Left cardiac atrium (tissue), 4 donors: ENCODE measurements at regions not wholly inside any gene's neighbourhood (a gene's known extent, or its start where the extent isn't known, plus 50 kb on each side); places are given as distances from the start of the nearest gene placed in this dataset.

Experiments
- ATAC-seq, 2 donors: fragments of 200-7000 bp; cut with Tn5 transposase; one replicate each; pipeline ENCODE4 v1.9.1; 2020; ENCODE audit warnings: mild to moderate bottlenecking in 2 of 2, moderate library complexity in 2 of 2
- DNase-seq: peaks from one replicate; pipeline ENCODE4 v3.0.0-alpha.2; 2020
- intact Hi-C, 2 donors: fragments of 100-400 bp; cut with DNase I; formaldehyde crosslinking; loops; one replicate each; pipeline versions ENCODE4 v1.14.1 to v1.15.1; 2022 to 2023
- donor health status: DM: no; HTN: yes; CAD: no.
- donor health status: DM: no; HTN: yes; CAD: no; lungs with severe emphysema.
- donor health status: DM: yes; HTN: yes; CAD: no.
- donor health status: Dilated cardiomyopathy.

GRCh38 chr12:115338566-115339294, 654.8 kb upstream of the TBX3 start:
- intact Hi-C loops, result loop anchor here in 1 of 2 donors (10.0 kb wide), 1 partner anchor 654 kb away; the partner anchor contains the start of gene TBX3
- no peak for DNase-seq
- ATAC-seq, result no peak

- intact Hi-C loops, result loop anchor here in 1 of 2 donors (10.0 kb wide), 1 partner anchor 653 kb away; the partner anchor contains the start of gene TBX3
- DNase-seq (peak; percentile 60), ATAC-seq (peak; percentile 72 to 85)
Observed at GRCh38 chr12:115337693-115338543, 653.9 kb upstream of the TBX3 start.

- no peak for DNase-seq
- ATAC-seq, result no peak
- intact Hi-C loops, result loop anchor here in 1 of 2 donors (10.0 kb wide), 1 partner anchor 652 kb away; the partner anchor contains the start of gene TBX3
Observed at GRCh38 chr12:115336506-115336905, 652.5 kb upstream of the TBX3 start.

GRCh38 chr12:115335594-115335993, 651.6 kb upstream of the TBX3 start:
- DNase-seq, result peak; percentile 40
- intact Hi-C loops, result loop anchor here in 1 of 2 donors (10.0 kb wide), 1 partner anchor 651 kb away; the partner anchor contains the start of gene TBX3

GRCh38 chr12:115335048-115335447, 651.1 kb upstream of the TBX3 start:
- peak in 1 of 2 donors; percentile 78 for ATAC-seq
- intact Hi-C loops, result loop anchor here in 1 of 2 donors (10.0 kb wide), 1 partner anchor 650 kb away; the partner anchor contains the start of gene TBX3
- no peak for DNase-seq

More at GRCh38 chr12:115335594-115335993, 651.6 kb upstream of the TBX3 start:
- peak in 1 of 2 donors; percentile 64 for ATAC-seq

GRCh38 chr12:115332945-115333344, 649.0 kb upstream of the TBX3 start:
- intact Hi-C loops, result loop anchor here in 1 of 2 donors (10.0 kb wide), 1 partner anchor 648 kb away; the partner anchor contains the start of gene TBX3
- DNase-seq, result no peak
- ATAC-seq, result no peak

GRCh38 chr12:115325858-115326257, 641.9 kb upstream of the TBX3 start:
- intact Hi-C loops, result no loop called here
- DNase-seq (no peak), ATAC-seq (peak; percentile 44 to 48)

DNA sequence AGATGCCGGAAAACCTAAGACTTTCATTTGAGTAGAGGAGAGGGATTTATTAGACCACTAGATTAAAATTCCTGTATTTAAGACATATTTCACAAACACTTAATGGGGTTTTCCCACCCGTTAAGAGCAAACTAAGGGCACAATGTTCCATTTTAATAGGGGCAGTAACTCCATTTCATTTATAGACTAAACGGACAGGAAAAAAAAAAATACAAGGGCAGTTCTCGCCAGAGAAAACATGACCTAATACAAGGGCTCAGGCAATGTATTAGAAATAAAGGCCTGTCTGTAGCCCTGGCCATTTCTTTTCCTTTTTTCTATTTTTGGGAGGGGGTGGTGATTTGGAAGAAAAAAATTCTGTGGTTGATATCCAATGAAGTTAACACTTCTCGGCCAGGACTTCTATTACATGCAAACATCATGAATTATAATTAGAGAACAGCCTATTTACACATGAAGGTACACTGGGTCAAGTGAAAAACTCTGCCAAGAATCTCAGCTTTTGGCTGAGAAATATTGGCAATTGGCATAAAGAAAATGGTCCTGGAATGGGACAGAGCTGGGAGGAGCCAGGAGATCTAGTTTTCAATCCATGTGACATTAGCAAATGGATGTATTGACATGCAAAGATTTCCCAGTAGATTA, 641.1 kb upstream of the TBX3 start:
- no peak for DNase-seq
- intact Hi-C loops, result no loop called here
- peak; percentile 42 to 47 for ATAC-seq

- DNase-seq (no peak), ATAC-seq (no peak)
- intact Hi-C loops, result no loop called here
Observed at GRCh38 chr12:115323223-115323905, 639.4 kb upstream of the TBX3 start.

DNA sequence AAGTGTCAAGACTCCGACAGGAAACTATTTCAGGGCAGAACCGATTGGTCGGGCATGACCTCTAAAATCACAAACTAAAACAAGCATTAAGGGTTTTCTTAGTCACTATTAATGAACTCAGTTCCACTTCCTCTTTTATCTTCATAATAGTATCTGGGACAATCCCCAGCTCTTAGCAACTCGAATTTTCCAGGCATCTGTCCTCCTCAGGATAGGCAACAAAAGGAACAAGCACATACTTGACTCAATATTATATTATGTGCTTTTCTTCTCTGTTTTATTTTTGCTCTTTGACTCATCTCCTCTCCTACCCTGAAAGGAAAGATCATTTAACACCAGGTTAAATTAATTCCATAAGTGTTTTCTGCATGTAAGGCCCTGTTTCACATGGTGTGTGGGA, 638.3 kb upstream of the TBX3 start:
- ATAC-seq (no peak), DNase-seq (no peak)
- intact Hi-C loops, result no loop called here

- intact Hi-C loops, result no loop called here
- peak; percentile 57 for DNase-seq
- peak; percentile 59 to 79 for ATAC-seq
Observed at GRCh38 chr12:115320967-115321366, 637.0 kb upstream of the TBX3 start.

- intact Hi-C loops, result no loop called here
- peak in 1 of 2 donors; percentile 74 for ATAC-seq
- DNase-seq, result no peak
Observed at GRCh38 chr12:115320451-115320850, 636.5 kb upstream of the TBX3 start.

DNA sequence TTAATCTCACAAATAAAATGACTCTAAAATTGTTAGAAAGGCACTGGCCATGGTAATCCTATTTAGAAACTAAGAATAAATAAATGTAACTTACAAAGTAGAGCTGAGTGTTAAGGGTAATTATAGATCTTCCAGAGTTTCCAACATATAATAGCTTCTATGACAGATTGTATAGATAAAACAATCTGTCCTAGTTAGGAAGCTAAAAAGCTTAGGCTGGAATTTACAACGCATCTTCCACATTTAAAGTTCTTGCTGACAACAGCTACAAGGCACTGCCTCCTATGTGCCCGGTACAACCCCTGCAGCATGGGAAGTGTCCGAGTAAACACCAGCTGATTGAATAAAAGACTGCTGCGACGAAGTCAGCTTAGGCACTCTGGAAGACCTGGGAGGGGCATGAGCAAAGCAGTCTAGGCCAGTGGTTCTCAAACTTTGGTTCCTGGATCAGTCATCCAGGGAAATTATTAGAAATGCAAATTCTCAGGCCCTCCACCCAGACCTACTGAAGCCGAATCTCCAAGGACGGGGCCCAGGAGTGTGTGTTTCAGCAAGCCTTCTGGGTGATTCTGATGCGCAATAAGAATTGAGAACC, 635.6 kb upstream of the TBX3 start:
- intact Hi-C loops, result no loop called here
- ATAC-seq (no peak), DNase-seq (no peak)

DNA sequence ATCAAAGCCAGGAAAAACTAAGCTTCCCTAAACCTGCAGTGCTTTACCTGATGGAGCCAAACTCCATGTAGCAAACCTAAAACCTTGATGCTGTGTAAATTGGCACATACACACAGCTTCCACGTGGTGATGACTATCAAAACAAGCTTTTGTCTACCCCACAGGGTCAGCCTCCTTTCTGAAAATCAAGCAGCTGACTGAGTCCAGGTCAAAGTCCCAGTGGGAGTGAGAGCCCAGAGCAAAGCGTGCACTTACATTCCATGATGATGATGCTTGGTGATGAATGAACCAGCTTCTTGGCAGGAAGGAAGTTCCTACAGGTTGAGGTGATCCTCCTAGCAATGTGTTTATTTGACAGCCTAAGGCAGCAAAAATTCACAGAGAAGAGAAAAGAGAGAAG, 630.0 kb upstream of the TBX3 start:
- peak in 1 of 2 donors; percentile 88 for ATAC-seq
- intact Hi-C loops, result no loop called here
- DNase-seq, result no peak

- ATAC-seq (no peak), DNase-seq (no peak)
- intact Hi-C loops, result no loop called here
Observed at GRCh38 chr12:115312901-115313300, 628.9 kb upstream of the TBX3 start.

DNA sequence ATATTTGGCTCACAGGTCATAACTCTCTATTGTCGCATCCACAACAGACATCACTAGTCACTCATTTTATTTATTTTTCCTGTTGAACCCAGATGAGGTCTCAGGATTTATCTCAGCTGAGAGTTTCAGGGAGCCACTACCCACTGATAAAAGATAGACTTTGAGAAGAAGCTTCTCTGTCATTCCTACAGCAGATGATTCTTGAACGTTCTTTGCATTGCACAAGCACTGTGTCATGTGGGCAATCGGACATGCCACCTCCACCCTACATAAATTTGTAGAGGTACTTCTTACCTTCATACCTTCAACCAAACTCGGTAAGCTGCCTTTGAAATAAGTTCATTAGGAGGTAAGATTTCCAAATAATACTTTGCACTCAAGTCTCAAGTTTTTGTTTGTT, 627.9 kb upstream of the TBX3 start:
- no peak for DNase-seq
- intact Hi-C loops, result no loop called here
- no peak for ATAC-seq

- DNase-seq, result no peak
- peak in 1 of 2 donors; percentile 69 for ATAC-seq
- intact Hi-C loops, result no loop called here
Observed at GRCh38 chr12:115308918-115309317, 624.9 kb upstream of the TBX3 start.

DNA sequence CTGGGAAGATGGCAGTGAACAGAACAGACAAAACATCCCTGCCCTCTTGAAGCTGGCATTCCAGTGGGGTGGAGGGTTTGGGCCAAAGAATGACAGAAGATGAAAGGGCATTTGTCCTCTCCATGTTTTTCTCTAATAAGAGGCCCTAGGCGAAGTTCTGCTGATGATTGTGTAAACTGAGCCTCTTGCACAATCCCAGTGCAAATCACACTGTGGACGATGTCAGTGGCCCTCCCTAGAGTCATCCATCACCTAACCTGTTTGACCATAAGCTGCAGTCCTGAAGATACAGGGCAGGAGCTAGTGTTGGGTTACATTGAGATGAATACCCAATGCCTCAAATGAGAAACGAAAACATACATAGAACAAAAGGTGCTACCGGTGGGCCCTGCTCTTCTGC, 622.4 kb upstream of the TBX3 start:
- intact Hi-C loops, result no loop called here
- DNase-seq (no peak), ATAC-seq (no peak)
